HepG2 (cell line): ENCODE measurements at regions not wholly inside any gene's neighbourhood (a gene's known extent, or its start where the extent isn't known, plus 50 kb on each side); places are given as distances from the start of the nearest gene placed in this dataset.

Experiments
- ATAC-seq: fragments of 200-7000 bp; cut with Tn5 transposase; 3 replicates; pipeline ENCODE4 v1.9.1; 2020; ENCODE audit warnings: mild to moderate bottlenecking, moderate library complexity
- BruUV-seq: library from RNA; stranded (reverse); fragments of 400-500 nt; replicated peaks from 2 replicates; lab custom pipeline; 2021; lab: Mats Ljungman, UMichigan
- CTCF ChIA-PET: fragments of 300-600 bp; formaldehyde crosslinking; extraction: SDS; loops from one replicate; lab custom pipeline; 2021; ENCODE audit warnings: low total read pairs, inconsistent platforms, low intra/inter-chr PET ratio; lab: Yijun Ruan, JAX
- POLR2A ChIA-PET: fragments of 350-600 bp; sonication (Branson Sonifier 250); formaldehyde crosslinking; loops from one replicate; lab custom pipeline; 2020; ENCODE audit warnings: antibody characterized with exemption, inconsistent platforms; lab: Yijun Ruan, JAX
- DNase-seq: peaks from one replicate; pipeline ENCODE4 v3.0.0-alpha.2; 2015; ENCODE audit warnings: low spot score
- FAIRE-seq: peaks from 3 replicates; lab custom pipeline; 2011; peaks lifted over from hg19 to GRCh38; lab: Jason Lieb, UNC
- H2AFZ ChIP-seq: one replicate; pipeline ENCODE4 v1.6.1; 2011; ENCODE audit warnings: low read length, inconsistent platforms
- H3K27ac ChIP-seq: fragments of 300-600 bp; 3 replicates; pipeline ENCODE4 v1.8.0; 2011; ENCODE audit warnings: mixed run types, mild to moderate bottlenecking, mixed read lengths, low read length, inconsistent platforms; ENCODE audit not compliant: insufficient read depth; ENCODE audit errors: extremely low read length
- H3K27me3 ChIP-seq, 2 experiments: fragments of 200-600 bp in 1 of 2; 2 replicates in 1 of 2; 3 replicates in 1 of 2; pipeline versions ENCODE4 v1.6.0 to v1.8.0; 2011; ENCODE audit warnings: low read length in 2 of 2, mild to moderate bottlenecking in 2 of 2, moderate library complexity in 2 of 2, inconsistent platforms in 1 of 2; ENCODE audit not compliant: insufficient read depth in 2 of 2, control insufficient read depth in 1 of 2
- H3K36me3 ChIP-seq, 2 experiments: fragments of 200-600 bp in 1 of 2; replicated peaks in 1 of 2; 2 replicates in 1 of 2; 3 replicates in 1 of 2; pipeline versions ENCODE4 v1.5.1 to v1.8.0; 2011; ENCODE audit warnings: low read length in 2 of 2, inconsistent platforms in 1 of 2; ENCODE audit not compliant: insufficient read depth in 2 of 2, control insufficient read depth in 1 of 2
- H3K4me1 ChIP-seq: 2 replicates; pipeline ENCODE4 v1.5.1; 2012; ENCODE audit warnings: low read length, inconsistent platforms; ENCODE audit not compliant: insufficient read depth
- H3K4me2 ChIP-seq: 2 replicates; pipeline ENCODE4 v1.6.0; 2011; ENCODE audit warnings: low read depth, low read length, inconsistent platforms
- H3K4me3 ChIP-seq, 3 experiments: fragments of 200-600 bp in 1 of 3; sonication (generic), shearing (Covaris generic) in 1 of 3; replicated peaks in 1 of 3; 2 replicates each; pipeline ENCODE4 v1.5.1; 2011 to 2016; ENCODE audit warnings: low read length in 3 of 3, inconsistent platforms in 2 of 3, low read depth in 2 of 3, mild to moderate bottlenecking in 2 of 3, control low read depth in 1 of 3, mixed read lengths in 1 of 3; ENCODE audit not compliant: insufficient read depth in 1 of 3
- H3K79me2 ChIP-seq: one replicate; pipeline ENCODE4 v1.6.1; 2011; ENCODE audit warnings: low read length, inconsistent platforms; ENCODE audit not compliant: insufficient read depth
- H3K9ac ChIP-seq: 2 replicates; pipeline ENCODE4 v1.6.0; 2011; ENCODE audit warnings: mild to moderate bottlenecking, low read depth, low read length, inconsistent platforms; ENCODE audit not compliant: insufficient read depth
- H3K9me3 ChIP-seq: 2 replicates; pipeline ENCODE4 v1.5.1; 2012; ENCODE audit warnings: mild to moderate bottlenecking, low read length
- H4K20me1 ChIP-seq: 2 replicates; pipeline ENCODE4 v1.6.0; 2011; ENCODE audit warnings: inconsistent platforms, mild to moderate bottlenecking, low read length, moderate library complexity; ENCODE audit not compliant: insufficient read depth
- EP300 ChIP-seq, 3 experiments: sonication (generic) in 1 of 3; formaldehyde crosslinking in 1 of 3; IDR thresholded peaks; 2 replicates each; pipeline versions ENCODE4 v1.5.1 to v1.6.1; 2011 to 2020; ENCODE audit warnings: low read depth in 2 of 3, low read length in 2 of 3, borderline replicate concordance in 1 of 3, improper control_type of control experiment in 1 of 3, mild to moderate bottlenecking in 1 of 3, missing genetic modification reagents in 1 of 3, moderate library complexity in 1 of 3
- FOXM1 ChIP-seq: sonication (generic); formaldehyde crosslinking; IDR thresholded peaks from 2 replicates; pipeline ENCODE4 v1.5.0; 2020; ENCODE audit warnings: missing genetic modification reagents
- GABPB1 ChIP-seq: IDR thresholded peaks from 2 replicates; pipeline ENCODE4 v1.6.1; 2016; ENCODE audit warnings: mild to moderate bottlenecking, missing genetic modification reagents, moderate library complexity, missing compliant biosample characterization
- HBP1 ChIP-seq: IDR thresholded peaks from 2 replicates; pipeline ENCODE4 v1.6.1; 2016; ENCODE audit warnings: low read depth, control low read depth
- HMG20B ChIP-seq: conservative IDR thresholded peaks from 2 replicates; pipeline ENCODE4 v1.6.1; 2016; ENCODE audit warnings: missing genetic modification reagents, missing compliant biosample characterization
- IKZF1 ChIP-seq: fragments of 450-650 bp; IDR thresholded peaks from 2 replicates; pipeline ENCODE4 v1.7.1; 2016
- KAT7 ChIP-seq: IDR thresholded peaks from 2 replicates; pipeline ENCODE4 v1.6.1; 2018; ENCODE audit warnings: borderline replicate concordance, missing compliant biosample characterization
- SP2 ChIP-seq: sonication (generic); formaldehyde crosslinking; IDR thresholded peaks from 2 replicates; pipeline ENCODE4 v1.5.1; 2020; ENCODE audit warnings: mild to moderate bottlenecking, missing genetic modification reagents
- SSRP1 ChIP-seq: IDR thresholded peaks from 2 replicates; pipeline ENCODE4 v1.6.1; 2016; ENCODE audit warnings: control low read depth
- ZNF740 ChIP-seq: sonication (generic); formaldehyde crosslinking; IDR thresholded peaks from 2 replicates; pipeline ENCODE4 v1.4.0; 2020; ENCODE audit warnings: missing genetic modification reagents
- WGBS: methylation state at CpG from one replicate; pipeline ENCODE4 v1.1.6; 2017; ENCODE audit warnings: low lambda C conversion rate; 5-methylcytosine and 5-hydroxymethylcytosine counted together
- in situ Hi-C: cut with HindIII; loops from 2 replicates; pipeline ENCODE4 v1.10.0; 2017; ENCODE audit warnings: low pct_unique_long_range_greater_than_20kb; ENCODE audit not compliant: extremely low pct_ligation_motif_present
- intact Hi-C: fragments of 100-400 bp; cut with micrococcal nuclease; formaldehyde crosslinking; loops from one replicate; pipeline ENCODE4 v1.10.0; 2022; ENCODE audit not compliant: unreplicated experiment
- TF ChIP-seq, protein P1 (sequence below): sonication (generic); formaldehyde crosslinking; IDR thresholded peaks from 2 replicates; pipeline ENCODE4 v1.4.0; 2020; ENCODE audit warnings: missing genetic modification reagents; ENCODE audit errors: not compliant biosample characterization

DNA sequence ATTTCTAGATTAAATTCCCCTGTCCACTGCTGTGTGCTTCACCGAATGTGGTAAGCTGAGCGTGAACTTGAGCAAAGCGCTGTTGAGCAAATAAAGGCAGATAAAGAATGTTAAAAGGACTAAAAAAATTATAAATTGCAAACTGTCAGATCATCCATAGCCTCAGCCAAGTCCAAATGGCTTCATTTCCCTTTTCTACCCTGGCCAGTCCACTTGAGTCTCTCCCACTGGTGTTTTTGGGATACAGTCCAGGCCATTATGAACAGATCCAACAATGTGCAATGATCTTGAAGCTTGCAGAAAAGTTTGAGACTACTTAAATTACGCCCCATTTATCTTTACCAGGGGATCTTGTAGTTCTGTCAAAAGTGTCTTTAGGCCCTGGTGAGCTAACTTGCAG, 254.6 kb upstream of the PIK3C3 start:
- H3K4me3 ChIP-seq, result no peak overlapping the region
- H3K27ac ChIP-seq, result no peak overlapping the region
- H3K36me3 ChIP-seq, result no peaks in the 10 kb centered on the region
- 2% methylated on average over 4 of the region's 4 CpGs for WGBS
- POLR2A ChIA-PET, result no interaction called here
- BruUV-seq, result no TSS peak
- no peaks in the 10 kb centered on the region for H4K20me1 ChIP-seq
- FAIRE-seq, result no peak
- no peaks in the 10 kb centered on the region for H3K27me3 ChIP-seq
- H3K9me3 ChIP-seq, result no peaks in the 10 kb centered on the region
- no peaks in the 10 kb centered on the region for H3K79me2 ChIP-seq
- no peak overlapping the region for H3K4me2 ChIP-seq
- H3K9ac ChIP-seq, result no peak overlapping the region
- H3K4me1 ChIP-seq, result no peaks in the 10 kb centered on the region
- intact Hi-C loops, result no loop called here
- TF ChIP-seq IKZF1 (no peak), EP300 (IDR thresholded peaks at IDR 0.05; ENCODE audit: low read depth in 2 of 2, low read length in 2 of 2) (no peak), EP300 (CRISPR knock-in tag; IDR thresholded peaks at IDR 0.05; ENCODE audit: borderline replicate concordance) (no peak), HMG20B (CRISPR knock-in tag) (no peak), HBP1 (CRISPR knock-in tag) (no peak), ZNF740 (CRISPR knock-in tag) (no peak), KAT7 (CRISPR knock-in tag) (no peak), SP2 (CRISPR knock-in tag) (no peak), FOXM1 (CRISPR knock-in tag) (no peak), GABPB1 (CRISPR knock-in tag) (no peak), SSRP1 (no peak)
- TF ChIP-seq, protein P1, sequence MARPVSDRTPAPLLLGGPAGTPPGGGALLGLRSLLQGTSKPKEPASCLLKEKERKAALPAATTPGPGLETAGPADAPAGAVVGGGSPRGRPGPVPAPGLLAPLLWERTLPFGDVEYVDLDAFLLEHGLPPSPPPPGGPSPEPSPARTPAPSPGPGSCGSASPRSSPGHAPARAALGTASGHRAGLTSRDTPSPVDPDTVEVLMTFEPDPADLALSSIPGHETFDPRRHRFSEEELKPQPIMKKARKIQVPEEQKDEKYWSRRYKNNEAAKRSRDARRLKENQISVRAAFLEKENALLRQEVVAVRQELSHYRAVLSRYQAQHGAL, result no peak
- CTCF ChIA-PET, result no interaction called here
- in situ Hi-C loops, result no loop called here
- ATAC-seq, result no peak
- H2AFZ ChIP-seq, result no peak overlapping the region
- no peak for DNase-seq
